ENCODE measurements at regions not wholly inside any gene's neighbourhood (a gene's known extent, or its start where the extent isn't known, plus 50 kb on each side); places are given as distances from the start of the nearest gene placed in this dataset.

DNA sequence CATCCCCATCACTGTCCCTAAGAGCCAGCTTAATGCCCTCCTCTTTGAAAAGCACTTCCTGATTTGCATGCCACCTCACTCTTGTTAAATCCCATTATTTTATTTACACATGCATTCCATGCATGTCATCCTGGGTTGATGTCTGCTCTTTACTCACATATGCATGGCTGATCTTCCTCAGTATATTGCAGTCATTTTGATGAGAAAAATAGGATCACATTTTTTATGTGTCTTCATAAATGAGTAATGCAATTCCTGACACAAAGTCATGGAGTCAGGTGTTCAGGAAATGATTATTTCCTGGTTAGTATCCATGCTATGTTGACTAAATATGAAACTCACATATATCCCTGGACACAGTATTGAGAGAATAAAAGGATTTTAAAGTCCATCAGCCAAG lies 204.7 kb downstream of the SLIT2 start:
- TF ChIP-seq POLR2A (IDR thresholded peaks at IDR 0.05; ENCODE audit: low read depth, low read length) (no peak), CEBPB (IDR thresholded peaks at IDR 0.05; ENCODE audit: low read depth, low read length) (no peak), FOS (IDR thresholded peaks at IDR 0.05; ENCODE audit: low read depth, low read length) (no peak), RAD21 (IDR thresholded peaks at IDR 0.05; ENCODE audit: low read length) (no peak), SMC3 (IDR thresholded peaks at IDR 0.05; ENCODE audit: low read depth, low read length) (no peak), RCOR1 (IDR thresholded peaks at IDR 0.05; ENCODE audit: insufficient replicate concordance, low read length) (no peak), MAFK (IDR thresholded peaks at IDR 0.05; ENCODE audit: low read depth, low read length) (no peak), BHLHE40 (IDR thresholded peaks at IDR 0.05; ENCODE audit: low read depth, low read length) (no peak)
- TF ChIP-seq, protein P1, sequence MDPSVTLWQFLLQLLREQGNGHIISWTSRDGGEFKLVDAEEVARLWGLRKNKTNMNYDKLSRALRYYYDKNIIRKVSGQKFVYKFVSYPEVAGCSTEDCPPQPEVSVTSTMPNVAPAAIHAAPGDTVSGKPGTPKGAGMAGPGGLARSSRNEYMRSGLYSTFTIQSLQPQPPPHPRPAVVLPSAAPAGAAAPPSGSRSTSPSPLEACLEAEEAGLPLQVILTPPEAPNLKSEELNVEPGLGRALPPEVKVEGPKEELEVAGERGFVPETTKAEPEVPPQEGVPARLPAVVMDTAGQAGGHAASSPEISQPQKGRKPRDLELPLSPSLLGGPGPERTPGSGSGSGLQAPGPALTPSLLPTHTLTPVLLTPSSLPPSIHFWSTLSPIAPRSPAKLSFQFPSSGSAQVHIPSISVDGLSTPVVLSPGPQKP (IDR thresholded peaks at IDR 0.05; ENCODE audit: borderline replicate concordance, low read depth, low read length) = no peak
- TF ChIP-seq, protein P2, sequence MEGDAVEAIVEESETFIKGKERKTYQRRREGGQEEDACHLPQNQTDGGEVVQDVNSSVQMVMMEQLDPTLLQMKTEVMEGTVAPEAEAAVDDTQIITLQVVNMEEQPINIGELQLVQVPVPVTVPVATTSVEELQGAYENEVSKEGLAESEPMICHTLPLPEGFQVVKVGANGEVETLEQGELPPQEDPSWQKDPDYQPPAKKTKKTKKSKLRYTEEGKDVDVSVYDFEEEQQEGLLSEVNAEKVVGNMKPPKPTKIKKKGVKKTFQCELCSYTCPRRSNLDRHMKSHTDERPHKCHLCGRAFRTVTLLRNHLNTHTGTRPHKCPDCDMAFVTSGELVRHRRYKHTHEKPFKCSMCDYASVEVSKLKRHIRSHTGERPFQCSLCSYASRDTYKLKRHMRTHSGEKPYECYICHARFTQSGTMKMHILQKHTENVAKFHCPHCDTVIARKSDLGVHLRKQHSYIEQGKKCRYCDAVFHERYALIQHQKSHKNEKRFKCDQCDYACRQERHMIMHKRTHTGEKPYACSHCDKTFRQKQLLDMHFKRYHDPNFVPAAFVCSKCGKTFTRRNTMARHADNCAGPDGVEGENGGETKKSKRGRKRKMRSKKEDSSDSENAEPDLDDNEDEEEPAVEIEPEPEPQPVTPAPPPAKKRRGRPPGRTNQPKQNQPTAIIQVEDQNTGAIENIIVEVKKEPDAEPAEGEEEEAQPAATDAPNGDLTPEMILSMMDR (conservative IDR thresholded peaks at IDR 0.05; ENCODE audit: low read depth, low read length) = no peak
